Adrenal gland (tissue), 5 donors: ENCODE measurements at regions not wholly inside any gene's neighbourhood (a gene's known extent, or its start where the extent isn't known, plus 50 kb on each side); places are given as distances from the start of the nearest gene placed in this dataset.

Source experiments
- POLR2A ChIP-seq, 2 donors: fragments of 450-650 bp; IDR thresholded peaks; one replicate each; pipeline ENCODE4 v1.6.1; 2017; ENCODE audit warnings: antibody characterized with exemption in 2 of 2, mild to moderate bottlenecking in 2 of 2, moderate library complexity in 1 of 2
- TF ChIP-seq, protein P1 (sequence below), 6 experiments: fragments of 450-650 bp in 4 of 6; fragments of 200-600 bp in 2 of 6; sonication (generic) in 1 of 6; IDR thresholded peaks; 1 replicate in 5 of 6; 2 replicates in 1 of 6; pipeline versions ENCODE4 v1.5.1 to v1.8.0; 2016 to 2021; ENCODE audit warnings: antibody characterized with exemption in 6 of 6, mild to moderate bottlenecking in 2 of 6, moderate library complexity in 1 of 6
- donor health status: DM: no; HTN: no; CAD: no.

DNA sequence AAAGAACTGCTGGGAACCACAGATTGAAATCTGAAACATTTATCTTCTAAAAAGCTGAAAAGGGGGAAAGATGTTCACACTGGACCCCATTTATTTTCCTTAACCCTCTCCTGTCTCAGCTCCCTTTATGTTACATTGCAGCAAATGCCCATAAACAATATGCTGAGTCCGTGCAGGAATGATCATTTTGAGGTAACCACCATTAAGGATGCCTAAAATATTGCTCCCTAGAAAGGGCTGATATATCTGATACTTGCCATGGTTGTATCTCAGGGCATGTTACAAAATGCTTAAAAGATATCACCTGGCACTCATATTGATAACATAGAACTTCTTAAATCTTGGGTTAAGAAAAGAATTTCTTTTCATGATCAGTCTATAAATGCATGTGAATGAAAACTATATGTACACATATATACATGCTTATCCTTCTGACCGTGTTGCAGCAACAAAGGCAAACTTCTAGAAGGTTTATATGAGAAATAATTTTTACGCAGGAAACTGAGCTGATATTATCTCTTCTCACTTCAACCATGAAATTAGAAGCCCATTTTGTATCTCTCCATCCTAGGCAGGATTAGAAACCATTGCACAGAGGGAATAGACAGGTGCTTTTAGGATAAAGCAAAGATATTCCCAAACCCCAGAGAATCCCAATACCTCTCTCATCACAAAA, 362.7 kb upstream of the SLC30A5 start:
- TF ChIP-seq, protein P1, sequence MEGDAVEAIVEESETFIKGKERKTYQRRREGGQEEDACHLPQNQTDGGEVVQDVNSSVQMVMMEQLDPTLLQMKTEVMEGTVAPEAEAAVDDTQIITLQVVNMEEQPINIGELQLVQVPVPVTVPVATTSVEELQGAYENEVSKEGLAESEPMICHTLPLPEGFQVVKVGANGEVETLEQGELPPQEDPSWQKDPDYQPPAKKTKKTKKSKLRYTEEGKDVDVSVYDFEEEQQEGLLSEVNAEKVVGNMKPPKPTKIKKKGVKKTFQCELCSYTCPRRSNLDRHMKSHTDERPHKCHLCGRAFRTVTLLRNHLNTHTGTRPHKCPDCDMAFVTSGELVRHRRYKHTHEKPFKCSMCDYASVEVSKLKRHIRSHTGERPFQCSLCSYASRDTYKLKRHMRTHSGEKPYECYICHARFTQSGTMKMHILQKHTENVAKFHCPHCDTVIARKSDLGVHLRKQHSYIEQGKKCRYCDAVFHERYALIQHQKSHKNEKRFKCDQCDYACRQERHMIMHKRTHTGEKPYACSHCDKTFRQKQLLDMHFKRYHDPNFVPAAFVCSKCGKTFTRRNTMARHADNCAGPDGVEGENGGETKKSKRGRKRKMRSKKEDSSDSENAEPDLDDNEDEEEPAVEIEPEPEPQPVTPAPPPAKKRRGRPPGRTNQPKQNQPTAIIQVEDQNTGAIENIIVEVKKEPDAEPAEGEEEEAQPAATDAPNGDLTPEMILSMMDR (IDR thresholded peaks at IDR 0.05), result peak in 1 of 6 experiments; percentile 16
- no peak for TF ChIP-seq POLR2A (IDR thresholded peaks at IDR 0.05)
